ENCODE measurements at regions not wholly inside any gene's neighbourhood (a gene's known extent, or its start where the extent isn't known, plus 50 kb on each side); places are given as distances from the start of the nearest gene placed in this dataset.

DNA sequence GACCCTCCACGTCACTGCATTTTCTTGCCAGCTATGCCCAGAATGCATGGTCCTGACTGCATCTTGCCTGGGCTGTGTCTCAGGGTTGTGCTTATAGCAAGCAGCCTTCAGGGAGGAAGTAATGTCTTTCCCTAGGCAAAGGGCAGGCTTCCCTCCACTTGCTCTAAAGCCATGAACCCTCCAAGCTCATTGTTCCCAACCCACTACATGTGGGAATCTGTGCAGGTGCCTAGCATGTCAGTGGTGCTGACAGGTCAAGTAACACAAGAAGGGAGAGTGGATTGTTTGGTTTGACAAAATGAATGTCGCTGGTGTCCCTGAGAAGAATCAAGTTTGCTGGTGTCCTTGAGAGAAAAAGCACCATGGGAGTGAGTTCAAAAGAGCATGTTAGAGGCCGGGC lies 53.9 kb upstream of the UCN3 start:
- ATAC-seq: no peak
- CTCF ChIA-PET: no interaction called here

DNA sequence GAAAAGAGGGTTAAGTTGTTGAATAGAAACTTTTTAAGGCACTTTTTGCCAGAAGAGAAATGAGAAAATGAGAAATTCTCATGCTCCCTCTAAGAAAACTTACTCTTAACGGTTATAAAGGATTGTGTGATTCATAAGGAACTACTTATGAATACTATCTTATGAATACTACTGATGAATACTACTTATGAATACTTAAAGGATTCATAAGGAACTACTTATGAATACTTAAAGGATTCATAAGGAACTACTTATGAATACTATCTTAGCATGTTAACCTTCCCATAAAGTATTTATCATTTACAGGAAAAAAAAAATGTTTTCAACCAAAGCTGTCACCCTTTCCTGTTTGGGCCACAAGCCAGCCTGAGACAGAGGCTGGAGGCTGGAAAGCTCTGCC lies 53.1 kb upstream of the UCN3 start:
- in situ Hi-C loops (cut with HindIII; ENCODE audit: low pct_unique_long_range_greater_than_20kb, low sequenced_read_pairs): no loop called here

More for the DNA sequence above, 53.9 kb upstream of the UCN3 start:
- no peaks in the 10 kb centered on the region for H3K4me1 ChIP-seq (ENCODE audit: control insufficient read depth, insufficient read depth, low read length)
- no peak overlapping the region for H3K27ac ChIP-seq (ENCODE audit: low read length)
- in situ Hi-C loops (cut with HindIII; ENCODE audit: low pct_unique_long_range_greater_than_20kb, low sequenced_read_pairs): no loop called here
- H3K9me3 ChIP-seq (ENCODE audit: control insufficient read depth, insufficient read depth, low read depth, low read length): no peaks in the 10 kb centered on the region
- DNase-seq (ENCODE audit: low read depth, low spot score): no peak
- H3K27me3 ChIP-seq (ENCODE audit: control insufficient read depth, insufficient read depth, low read length): no peaks in the 10 kb centered on the region
- BruUV-seq (replicated peaks): no TSS peak
- intact Hi-C loops (cut with micrococcal nuclease; ENCODE audit: unreplicated experiment): no loop called here
- TF ChIP-seq, protein P1, sequence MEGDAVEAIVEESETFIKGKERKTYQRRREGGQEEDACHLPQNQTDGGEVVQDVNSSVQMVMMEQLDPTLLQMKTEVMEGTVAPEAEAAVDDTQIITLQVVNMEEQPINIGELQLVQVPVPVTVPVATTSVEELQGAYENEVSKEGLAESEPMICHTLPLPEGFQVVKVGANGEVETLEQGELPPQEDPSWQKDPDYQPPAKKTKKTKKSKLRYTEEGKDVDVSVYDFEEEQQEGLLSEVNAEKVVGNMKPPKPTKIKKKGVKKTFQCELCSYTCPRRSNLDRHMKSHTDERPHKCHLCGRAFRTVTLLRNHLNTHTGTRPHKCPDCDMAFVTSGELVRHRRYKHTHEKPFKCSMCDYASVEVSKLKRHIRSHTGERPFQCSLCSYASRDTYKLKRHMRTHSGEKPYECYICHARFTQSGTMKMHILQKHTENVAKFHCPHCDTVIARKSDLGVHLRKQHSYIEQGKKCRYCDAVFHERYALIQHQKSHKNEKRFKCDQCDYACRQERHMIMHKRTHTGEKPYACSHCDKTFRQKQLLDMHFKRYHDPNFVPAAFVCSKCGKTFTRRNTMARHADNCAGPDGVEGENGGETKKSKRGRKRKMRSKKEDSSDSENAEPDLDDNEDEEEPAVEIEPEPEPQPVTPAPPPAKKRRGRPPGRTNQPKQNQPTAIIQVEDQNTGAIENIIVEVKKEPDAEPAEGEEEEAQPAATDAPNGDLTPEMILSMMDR (IDR thresholded peaks at IDR 0.05): no peak
- TF ChIP-seq SIN3A (IDR thresholded peaks at IDR 0.05; ENCODE audit: borderline replicate concordance, insufficient read depth, low read depth, low read length): no peak
- TF ChIP-seq, protein P2, sequence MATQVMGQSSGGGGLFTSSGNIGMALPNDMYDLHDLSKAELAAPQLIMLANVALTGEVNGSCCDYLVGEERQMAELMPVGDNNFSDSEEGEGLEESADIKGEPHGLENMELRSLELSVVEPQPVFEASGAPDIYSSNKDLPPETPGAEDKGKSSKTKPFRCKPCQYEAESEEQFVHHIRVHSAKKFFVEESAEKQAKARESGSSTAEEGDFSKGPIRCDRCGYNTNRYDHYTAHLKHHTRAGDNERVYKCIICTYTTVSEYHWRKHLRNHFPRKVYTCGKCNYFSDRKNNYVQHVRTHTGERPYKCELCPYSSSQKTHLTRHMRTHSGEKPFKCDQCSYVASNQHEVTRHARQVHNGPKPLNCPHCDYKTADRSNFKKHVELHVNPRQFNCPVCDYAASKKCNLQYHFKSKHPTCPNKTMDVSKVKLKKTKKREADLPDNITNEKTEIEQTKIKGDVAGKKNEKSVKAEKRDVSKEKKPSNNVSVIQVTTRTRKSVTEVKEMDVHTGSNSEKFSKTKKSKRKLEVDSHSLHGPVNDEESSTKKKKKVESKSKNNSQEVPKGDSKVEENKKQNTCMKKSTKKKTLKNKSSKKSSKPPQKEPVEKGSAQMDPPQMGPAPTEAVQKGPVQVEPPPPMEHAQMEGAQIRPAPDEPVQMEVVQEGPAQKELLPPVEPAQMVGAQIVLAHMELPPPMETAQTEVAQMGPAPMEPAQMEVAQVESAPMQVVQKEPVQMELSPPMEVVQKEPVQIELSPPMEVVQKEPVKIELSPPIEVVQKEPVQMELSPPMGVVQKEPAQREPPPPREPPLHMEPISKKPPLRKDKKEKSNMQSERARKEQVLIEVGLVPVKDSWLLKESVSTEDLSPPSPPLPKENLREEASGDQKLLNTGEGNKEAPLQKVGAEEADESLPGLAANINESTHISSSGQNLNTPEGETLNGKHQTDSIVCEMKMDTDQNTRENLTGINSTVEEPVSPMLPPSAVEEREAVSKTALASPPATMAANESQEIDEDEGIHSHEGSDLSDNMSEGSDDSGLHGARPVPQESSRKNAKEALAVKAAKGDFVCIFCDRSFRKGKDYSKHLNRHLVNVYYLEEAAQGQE (IDR thresholded peaks at IDR 0.05; ENCODE audit: insufficient read depth in 1 of 2, low read depth in 2 of 2, low read length in 1 of 2): no peak
- no peak for TF ChIP-seq POLR2AphosphoS5 (IDR thresholded peaks at IDR 0.05; ENCODE audit: low read depth, low read length)
- TF ChIP-seq TCF7L2 (IDR thresholded peaks at IDR 0.05; ENCODE audit: low read depth, low read length): no peak
- POLR2A ChIA-PET: no interaction called here
- H3K4me3 ChIP-seq (ENCODE audit: low read depth in 2 of 2, low read length in 2 of 2): no peak overlapping the region
- H3K36me3 ChIP-seq (ENCODE audit: control insufficient read depth, insufficient read depth, low read length): no peaks in the 10 kb centered on the region

More for the DNA sequence above, 53.1 kb upstream of the UCN3 start:
- intact Hi-C loops (cut with micrococcal nuclease; ENCODE audit: unreplicated experiment): no loop called here
- no TSS peak for BruUV-seq (replicated peaks)
- DNase-seq (ENCODE audit: low read depth, low spot score) (no peak), ATAC-seq (no peak)
- ChIA-PET CTCF (no interaction called here), POLR2A (no interaction called here)
- Histone ChIP-seq H3K9me3 (ENCODE audit: control insufficient read depth, insufficient read depth, low read depth, low read length) (no peaks in the 10 kb centered on the region), H3K27me3 (ENCODE audit: control insufficient read depth, insufficient read depth, low read length) (no peaks in the 10 kb centered on the region), H3K4me3 (ENCODE audit: low read depth in 2 of 2, low read length in 2 of 2) (no peak overlapping the region), H3K36me3 (ENCODE audit: control insufficient read depth, insufficient read depth, low read length) (no peaks in the 10 kb centered on the region), H3K4me1 (ENCODE audit: control insufficient read depth, insufficient read depth, low read length) (no peaks in the 10 kb centered on the region), H3K27ac (ENCODE audit: low read length) (no peak overlapping the region)
- no peak for TF ChIP-seq TCF7L2 (IDR thresholded peaks at IDR 0.05; ENCODE audit: low read depth, low read length)
- no peak for TF ChIP-seq POLR2AphosphoS5 (IDR thresholded peaks at IDR 0.05; ENCODE audit: low read depth, low read length)
- no peak for TF ChIP-seq SIN3A (IDR thresholded peaks at IDR 0.05; ENCODE audit: borderline replicate concordance, insufficient read depth, low read depth, low read length)
- TF ChIP-seq, protein P1 (IDR thresholded peaks at IDR 0.05): no peak
- TF ChIP-seq, protein P2 (IDR thresholded peaks at IDR 0.05; ENCODE audit: insufficient read depth in 1 of 2, low read depth in 2 of 2, low read length in 1 of 2): no peak
